VCaP (cell line): ENCODE measurements at regions not wholly inside any gene's neighbourhood (a gene's known extent, or its start where the extent isn't known, plus 50 kb on each side); places are given as distances from the start of the nearest gene placed in this dataset.

Experiments used
- H3K27ac ChIP-seq: fragments of 450-650 bp; 2 replicates; pipeline ENCODE4 v1.5.1; 2017
- TF ChIP-seq, protein P1 (sequence below): fragments of 450-650 bp; conservative IDR thresholded peaks from 2 replicates; pipeline ENCODE4 v1.5.1; 2017; ENCODE audit warnings: mild to moderate bottlenecking, moderate library complexity

DNA sequence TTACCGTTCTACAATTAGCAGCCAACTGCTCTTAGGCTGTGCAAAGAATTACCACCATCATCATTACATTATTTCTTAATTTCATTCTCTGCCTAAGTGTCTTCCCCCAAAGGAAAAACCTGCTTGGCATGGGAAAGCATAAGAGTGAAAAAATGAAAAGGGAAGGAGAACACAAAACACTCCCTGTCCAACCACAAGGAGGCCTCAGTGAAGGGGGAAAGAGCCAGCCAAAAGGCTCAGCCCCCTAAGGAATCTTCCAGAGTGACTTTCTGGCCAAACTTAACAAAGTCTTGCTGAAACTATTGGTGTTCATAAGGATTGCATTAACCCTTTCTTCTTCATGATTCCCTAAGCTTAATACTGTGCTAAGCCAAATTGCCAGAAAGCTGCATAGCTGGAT is 287.4 kb downstream of the SMARCA1 start:
- TF ChIP-seq, protein P1, sequence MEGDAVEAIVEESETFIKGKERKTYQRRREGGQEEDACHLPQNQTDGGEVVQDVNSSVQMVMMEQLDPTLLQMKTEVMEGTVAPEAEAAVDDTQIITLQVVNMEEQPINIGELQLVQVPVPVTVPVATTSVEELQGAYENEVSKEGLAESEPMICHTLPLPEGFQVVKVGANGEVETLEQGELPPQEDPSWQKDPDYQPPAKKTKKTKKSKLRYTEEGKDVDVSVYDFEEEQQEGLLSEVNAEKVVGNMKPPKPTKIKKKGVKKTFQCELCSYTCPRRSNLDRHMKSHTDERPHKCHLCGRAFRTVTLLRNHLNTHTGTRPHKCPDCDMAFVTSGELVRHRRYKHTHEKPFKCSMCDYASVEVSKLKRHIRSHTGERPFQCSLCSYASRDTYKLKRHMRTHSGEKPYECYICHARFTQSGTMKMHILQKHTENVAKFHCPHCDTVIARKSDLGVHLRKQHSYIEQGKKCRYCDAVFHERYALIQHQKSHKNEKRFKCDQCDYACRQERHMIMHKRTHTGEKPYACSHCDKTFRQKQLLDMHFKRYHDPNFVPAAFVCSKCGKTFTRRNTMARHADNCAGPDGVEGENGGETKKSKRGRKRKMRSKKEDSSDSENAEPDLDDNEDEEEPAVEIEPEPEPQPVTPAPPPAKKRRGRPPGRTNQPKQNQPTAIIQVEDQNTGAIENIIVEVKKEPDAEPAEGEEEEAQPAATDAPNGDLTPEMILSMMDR, result no peak
- H3K27ac ChIP-seq, result 0 out of 2 replicates have a peak overlapping the region, but pooled peaks have one; percentile 6

DNA sequence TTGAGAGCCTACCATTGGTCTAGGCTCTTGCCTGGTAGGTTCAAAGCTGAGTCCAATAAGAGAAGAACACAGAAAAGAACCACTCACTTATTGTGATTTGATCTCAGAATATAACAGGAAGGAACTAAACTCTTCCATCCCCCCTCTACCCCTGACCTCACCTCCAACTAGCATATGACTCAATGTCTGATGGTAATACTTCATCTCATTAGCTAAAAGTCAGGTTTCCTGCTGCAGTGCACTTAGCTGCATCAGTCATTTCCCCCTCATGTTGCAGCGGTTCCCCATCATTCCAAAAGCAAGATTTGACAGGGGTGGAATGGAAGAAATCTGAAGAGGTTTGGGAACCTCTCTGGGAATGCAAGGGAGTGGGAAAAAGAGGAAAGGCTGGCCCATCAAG is 289.5 kb downstream of the SMARCA1 start:
- TF ChIP-seq, protein P1, result no peak
- no peak overlapping the region for H3K27ac ChIP-seq

DNA sequence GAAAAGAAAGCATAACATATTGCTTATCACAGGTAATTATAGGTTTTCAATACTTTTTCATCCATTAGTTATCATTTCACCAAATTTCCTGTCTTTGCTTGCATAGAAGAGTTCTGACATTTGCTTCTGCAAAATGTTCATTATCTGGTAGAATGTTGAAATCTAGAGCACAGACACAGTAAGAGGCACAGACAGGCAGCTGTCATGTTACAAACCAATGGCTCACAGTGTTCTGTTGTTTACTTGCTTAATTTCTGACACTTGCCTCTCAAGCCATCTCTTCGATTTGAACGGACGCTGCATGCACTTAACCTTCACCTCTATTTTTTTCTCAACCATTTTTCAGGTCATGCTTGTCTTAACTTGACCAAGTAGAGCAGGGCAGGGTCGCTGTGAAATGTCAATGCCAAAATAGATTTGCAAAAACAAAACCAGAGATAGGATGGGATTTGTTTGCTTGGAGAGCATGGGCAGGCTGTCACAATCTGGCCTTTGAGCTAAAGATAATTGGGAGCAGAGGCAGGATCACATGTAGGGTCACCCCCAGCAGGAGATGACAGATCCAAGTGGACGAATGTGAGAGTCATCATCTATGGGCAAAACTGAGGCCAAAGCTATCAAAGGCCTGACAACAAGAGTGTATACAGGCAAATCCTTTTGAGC is 292.3 kb downstream of the SMARCA1 start:
- no peak overlapping the region for H3K27ac ChIP-seq
- TF ChIP-seq, protein P1, result no peak

DNA sequence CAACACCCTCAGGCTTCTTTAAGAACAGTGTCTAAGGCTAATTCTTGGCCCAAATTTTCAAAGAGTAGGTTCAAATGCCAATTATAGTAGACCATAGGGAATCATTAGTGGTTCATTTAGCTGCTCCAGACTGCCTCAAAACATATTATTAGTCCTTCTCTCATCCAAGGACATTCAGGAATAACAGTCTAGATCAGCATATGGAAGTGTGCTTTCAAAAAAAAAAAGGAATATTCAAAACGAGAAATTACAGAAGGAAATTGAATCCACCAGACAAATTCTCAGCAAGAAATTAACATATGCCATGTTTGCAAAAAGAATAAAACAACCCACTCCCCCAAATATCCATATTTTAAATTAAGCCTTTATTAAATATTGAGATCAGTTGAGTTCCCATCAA is 293.1 kb downstream of the SMARCA1 start:
- H3K27ac ChIP-seq, result no peak overlapping the region
- TF ChIP-seq, protein P1, result no peak

DNA sequence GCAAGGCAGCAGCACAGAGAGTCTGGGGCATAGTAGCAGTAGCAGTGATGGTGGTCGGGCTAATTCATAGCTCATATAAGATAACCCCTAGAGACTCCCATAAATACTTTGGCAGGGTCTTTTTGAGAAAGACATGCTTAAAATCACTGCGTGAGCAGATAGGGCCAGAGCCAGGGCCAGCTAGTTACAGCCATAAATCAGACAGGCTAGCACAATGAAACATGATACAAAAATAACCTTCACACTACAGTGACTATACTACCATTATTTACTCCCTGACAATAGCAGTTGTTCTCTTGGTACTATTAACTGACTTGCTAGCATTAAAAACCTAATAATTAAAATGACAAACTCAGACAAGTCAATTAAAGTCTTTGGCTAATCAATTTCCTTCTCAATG is 295.9 kb downstream of the SMARCA1 start:
- TF ChIP-seq, protein P1, result no peak
- H3K27ac ChIP-seq, result no peak overlapping the region

DNA sequence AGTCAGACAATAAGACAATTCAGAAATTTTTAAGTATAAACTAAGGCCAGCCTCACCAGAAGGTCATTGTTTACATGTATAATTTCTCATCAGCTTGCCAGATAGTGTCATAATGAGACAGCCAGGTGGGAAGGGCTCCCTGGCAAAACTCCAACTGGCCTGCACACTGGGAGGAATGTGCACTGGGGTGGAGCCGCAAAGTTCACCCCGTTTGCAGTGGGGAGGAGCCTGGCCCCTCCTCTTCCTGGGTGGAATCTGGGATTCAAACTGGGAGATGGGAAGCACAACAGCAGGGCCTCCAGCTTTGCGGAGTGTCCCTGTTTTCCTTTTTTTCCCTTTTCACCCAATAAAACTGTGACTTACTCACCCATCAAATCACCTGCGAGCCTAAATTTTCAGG is 329.9 kb downstream of the SMARCA1 start:
- H3K27ac ChIP-seq, result no peak overlapping the region
- TF ChIP-seq, protein P1, result no peak

DNA sequence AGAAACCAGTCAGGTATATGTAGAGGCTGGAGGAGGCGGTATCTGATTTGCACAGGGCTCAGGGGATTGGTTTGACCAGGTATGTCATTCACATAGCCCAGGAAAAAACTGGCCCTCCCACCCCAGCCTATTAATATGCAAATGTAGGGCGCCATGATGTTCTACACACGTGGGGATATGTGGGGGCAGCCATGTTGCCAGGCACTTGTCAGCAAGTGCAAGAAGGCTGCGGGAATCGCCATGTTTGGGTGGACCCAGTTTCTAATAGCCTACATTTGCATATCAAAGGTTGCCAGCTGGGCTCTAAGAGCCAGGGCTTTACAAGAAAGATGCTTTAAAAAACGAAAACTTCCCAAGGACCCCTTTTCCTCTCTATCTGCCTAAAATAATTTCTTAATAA is 335.1 kb downstream of the SMARCA1 start:
- peak overlapping the region; percentile 10; the same call in 1 of the 2 replicates for H3K27ac ChIP-seq
- TF ChIP-seq, protein P1, result no peak
